GM19238 (cell line): ENCODE measurements at regions not wholly inside any gene's neighbourhood (a gene's known extent, or its start where the extent isn't known, plus 50 kb on each side); places are given as distances from the start of the nearest gene placed in this dataset.
"Not testable (repeated sequence)": the region's sequence is repeated elsewhere in the genome, so short reads cannot be mapped to it uniquely, and the experiment has no call there.

Experiments
- DNase-seq: peaks from one replicate; pipeline ENCODE4 v3.0.0; 2011; ENCODE audit warnings: low spot score; ENCODE audit not compliant: insufficient read length

- peak; percentile 0 for DNase-seq
Measured at GRCh38 chrX:112941209-112941837, 100.7 kb upstream of the AMOT start.

DNA sequence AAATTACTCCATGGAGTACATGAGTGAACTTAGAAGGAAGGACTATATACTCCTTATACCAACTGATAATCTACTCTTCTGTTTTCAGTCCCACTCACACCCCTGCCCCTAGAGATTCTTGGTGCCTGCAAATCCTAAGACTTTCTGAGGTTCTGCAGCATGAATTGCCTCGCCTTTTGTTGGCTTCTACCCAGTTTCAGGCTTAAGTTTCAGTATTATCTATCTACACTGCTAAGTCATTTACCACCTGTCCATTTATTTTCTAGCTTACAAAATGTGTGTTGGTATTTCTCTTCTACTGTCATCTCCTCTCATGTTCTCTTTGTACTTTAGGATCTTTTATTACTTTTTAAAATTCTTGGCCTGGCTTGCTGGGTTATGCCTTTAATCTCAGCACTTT, 94.4 kb upstream of the AMOT start:
- no peak for DNase-seq

DNA sequence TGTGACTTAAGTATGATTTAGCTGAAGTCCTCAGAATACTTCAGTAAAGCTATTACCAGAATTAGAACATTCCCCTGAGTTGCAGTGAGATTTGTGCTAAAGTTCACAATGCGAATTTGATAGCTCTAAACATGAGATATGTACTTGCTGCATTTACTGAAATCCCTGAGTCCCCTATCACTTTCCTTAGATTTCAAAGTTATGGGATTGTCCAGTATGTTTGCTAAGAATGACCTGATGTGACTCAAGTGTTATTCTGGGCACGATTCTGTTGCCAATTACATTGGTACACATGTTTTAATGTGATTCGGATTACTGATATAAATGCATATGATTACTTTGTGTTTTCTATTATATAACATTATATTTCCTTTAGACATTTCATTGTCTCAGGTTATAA, 91.3 kb upstream of the AMOT start:
- no peak for DNase-seq

DNA sequence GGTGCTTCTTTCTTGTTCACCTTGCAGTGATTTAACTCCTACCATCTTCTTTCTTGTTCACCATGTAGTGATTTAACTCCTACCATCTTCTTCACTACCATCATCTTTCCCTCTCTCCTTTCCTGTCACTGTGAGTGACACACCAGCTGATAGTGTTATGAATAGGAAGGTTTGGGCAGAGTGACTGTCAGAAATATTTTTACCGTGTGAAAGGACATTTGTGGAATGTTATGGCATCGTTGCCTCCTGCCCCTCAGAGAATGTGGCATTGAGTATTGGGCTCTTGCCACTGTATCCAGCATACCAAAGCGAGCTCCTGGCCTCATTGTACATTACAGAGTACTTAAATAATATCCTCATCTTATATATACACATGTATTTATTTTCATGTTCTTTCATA, 90.8 kb upstream of the AMOT start:
- no peak for DNase-seq

- not testable (repeated sequence) for DNase-seq
Measured at GRCh38 chrX:112923381-112923780, 82.8 kb upstream of the AMOT start.

GRCh38 chrX:112913807-112914206, 73.2 kb upstream of the AMOT start:
- no peak for DNase-seq

GRCh38 chrX:112910418-112910817, 69.8 kb upstream of the AMOT start:
- DNase-seq: no peak

DNA sequence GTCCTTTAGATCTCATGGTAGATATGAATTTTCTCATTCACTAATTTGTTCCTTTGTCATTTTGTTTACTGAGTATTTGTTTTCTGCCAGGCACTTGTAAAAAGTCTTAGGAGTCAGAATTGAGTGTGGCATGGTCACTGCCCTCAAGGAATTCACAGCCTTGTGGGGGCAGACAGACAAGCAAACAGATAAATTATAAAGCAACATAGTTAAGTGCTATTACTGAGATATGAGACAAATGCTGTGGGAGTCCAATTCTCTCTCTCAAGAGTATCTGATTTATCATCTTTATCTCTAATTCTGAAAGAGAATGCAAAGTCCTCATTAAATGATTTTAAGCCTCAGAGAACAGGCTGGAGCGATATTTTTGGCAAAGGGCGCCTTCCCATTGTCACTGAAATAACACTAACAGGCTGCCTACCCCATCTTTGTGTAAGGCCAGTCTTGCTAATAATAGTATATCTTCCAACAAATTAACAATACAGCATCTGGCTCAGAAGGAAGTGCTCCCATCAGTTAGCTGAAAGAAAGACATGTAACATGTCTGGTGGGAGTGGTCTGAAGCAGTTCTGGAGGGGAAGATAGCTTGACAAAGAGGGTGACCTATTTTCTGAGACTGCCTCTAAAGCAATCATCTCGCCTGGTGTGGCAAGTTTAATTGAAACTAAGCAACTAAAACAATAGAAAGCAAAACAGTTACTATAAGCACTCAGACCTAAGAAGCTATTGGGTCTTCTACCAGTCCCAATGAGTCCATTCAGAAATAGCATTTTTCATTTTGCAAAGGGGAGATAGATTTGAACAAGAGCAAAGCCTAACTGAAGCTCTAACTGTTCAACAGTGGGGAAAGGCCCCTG, 61.5 kb upstream of the AMOT start:
- no peak for DNase-seq

DNA sequence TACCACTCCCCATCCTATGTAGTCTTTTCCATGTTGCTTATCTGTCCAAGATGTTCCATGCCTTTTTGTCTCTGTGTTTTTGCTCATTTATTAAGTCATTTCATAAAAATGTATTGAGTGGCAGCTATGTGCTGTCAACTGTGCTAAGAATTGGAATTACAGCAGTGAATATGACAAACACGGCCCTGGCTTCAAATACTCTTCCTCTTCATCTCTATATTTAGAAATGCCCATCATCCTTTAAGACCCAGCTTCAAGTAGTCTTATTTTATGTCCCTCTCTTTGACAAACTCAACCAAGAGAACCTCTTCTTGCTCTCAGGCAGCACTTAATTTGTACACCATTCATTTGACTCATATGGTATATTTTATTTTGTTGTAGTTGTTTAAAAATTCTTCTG, 55.4 kb upstream of the AMOT start:
- no peak for DNase-seq
